ENCODE measurements at regions not wholly inside any gene's neighbourhood (a gene's known extent, or its start where the extent isn't known, plus 50 kb on each side); places are given as distances from the start of the nearest gene placed in this dataset.

DNA sequence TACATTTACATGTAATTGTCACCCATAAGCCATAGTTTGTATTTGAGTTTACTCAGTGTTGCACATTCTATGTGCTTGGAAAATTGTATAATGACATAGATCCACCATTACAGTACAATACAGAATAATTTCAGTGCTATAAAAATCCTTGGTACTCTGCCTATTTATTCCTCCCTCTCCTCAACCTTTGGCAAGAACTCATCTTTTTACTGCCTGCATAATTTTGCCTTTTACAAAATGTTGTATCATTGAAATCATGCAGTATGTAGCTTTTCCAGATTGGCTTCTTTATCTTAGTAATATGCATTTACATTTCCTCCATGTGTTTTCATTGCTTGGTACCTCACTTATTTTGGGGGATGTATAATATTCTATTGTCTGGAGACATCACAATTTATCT is 786.9 kb upstream of the SEMA6D start:
- Histone ChIP-seq H2AFZ (ENCODE audit: low read length) (no peak overlapping the region), H3K27ac (ENCODE audit: extremely low read length, insufficient read depth, low read length) (no peak overlapping the region), H3K36me3 (replicated peaks in 1 of 2; ENCODE audit: control insufficient read depth in 1 of 2, insufficient read depth in 2 of 2, low read length in 2 of 2) (no peaks in the 10 kb centered on the region), H3K9me3 (ENCODE audit: low read length) (peaks cover 77% of the 10 kb centered on the region), H3K4me3 (replicated peaks in 1 of 3; ENCODE audit: insufficient read depth in 1 of 3, low read depth in 2 of 3, low read length in 3 of 3) (no peak overlapping the region), H3K4me2 (ENCODE audit: low read depth, low read length) (no peak overlapping the region), H3K27me3 (ENCODE audit: control insufficient read depth in 1 of 2, insufficient read depth in 2 of 2, low read length in 2 of 2) (no peaks in the 10 kb centered on the region), H3K79me2 (ENCODE audit: insufficient read depth, low read length) (no peaks in the 10 kb centered on the region), H3K4me1 (ENCODE audit: insufficient read depth, low read length) (no peaks in the 10 kb centered on the region), H3K9ac (ENCODE audit: insufficient read depth, low read depth, low read length) (no peak overlapping the region), H4K20me1 (ENCODE audit: insufficient read depth, low read length) (no peaks in the 10 kb centered on the region)
- in situ Hi-C loops (cut with HindIII; ENCODE audit: extremely low pct_ligation_motif_present, low pct_unique_long_range_greater_than_20kb) (no loop called here), intact Hi-C loops (cut with micrococcal nuclease; ENCODE audit: unreplicated experiment) (no loop called here)
- TF ChIP-seq SNAPC2 (CRISPR knock-in tag; IDR thresholded peaks at IDR 0.05): no peak
- TF ChIP-seq, protein P1, sequence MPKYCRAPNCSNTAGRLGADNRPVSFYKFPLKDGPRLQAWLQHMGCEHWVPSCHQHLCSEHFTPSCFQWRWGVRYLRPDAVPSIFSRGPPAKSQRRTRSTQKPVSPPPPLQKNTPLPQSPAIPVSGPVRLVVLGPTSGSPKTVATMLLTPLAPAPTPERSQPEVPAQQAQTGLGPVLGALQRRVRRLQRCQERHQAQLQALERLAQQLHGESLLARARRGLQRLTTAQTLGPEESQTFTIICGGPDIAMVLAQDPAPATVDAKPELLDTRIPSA (CRISPR knock-in tag; IDR thresholded peaks at IDR 0.05; ENCODE audit: borderline replicate concordance): no peak
- TF ChIP-seq NONO (IDR thresholded peaks at IDR 0.05): no peak
- TF ChIP-seq NONO (CRISPR knock-in tag; conservative IDR thresholded peaks at IDR 0.05): no peak
- no peak for TF ChIP-seq MEIS1 (CRISPR knock-in tag; IDR thresholded peaks at IDR 0.05; ENCODE audit: borderline replicate concordance)
- ATAC-seq (no peak), DNase-seq (ENCODE audit: low spot score) (no peak), FAIRE-seq (no peak)
- CTCF ChIA-PET (ENCODE audit: low intra/inter-chr PET ratio, low total read pairs): no interaction called here
- no TSS peak for BruUV-seq (replicated peaks)
- POLR2A ChIA-PET: no interaction called here

DNA sequence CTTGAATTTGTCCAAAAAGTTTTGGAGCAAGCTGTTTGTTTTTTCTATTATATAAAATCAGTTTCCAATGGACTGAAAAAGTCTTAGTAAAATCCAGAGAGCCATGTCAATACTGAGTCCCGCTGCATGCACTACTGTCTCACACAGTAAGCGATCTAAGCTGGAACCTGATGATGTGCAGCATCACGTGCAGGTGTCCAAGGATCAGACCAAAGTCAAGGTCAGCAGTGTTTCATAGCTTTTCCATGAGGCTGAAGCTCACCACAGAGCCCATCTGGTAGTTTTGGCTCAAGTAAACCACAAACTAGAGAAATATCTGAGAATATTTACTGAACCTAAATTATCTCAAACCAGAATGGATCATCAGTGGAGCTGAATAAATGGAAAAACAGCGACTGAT is 784.0 kb upstream of the SEMA6D start:
- no peak overlapping the region for H2AFZ ChIP-seq (ENCODE audit: low read length)
- H3K4me1 ChIP-seq (ENCODE audit: insufficient read depth, low read length): no peaks in the 10 kb centered on the region
- no peak for FAIRE-seq
- POLR2A ChIA-PET: no interaction called here
- no peaks in the 10 kb centered on the region for H3K79me2 ChIP-seq (ENCODE audit: insufficient read depth, low read length)
- H3K4me3 ChIP-seq (replicated peaks in 1 of 3; ENCODE audit: insufficient read depth in 1 of 3, low read depth in 2 of 3, low read length in 3 of 3): no peak overlapping the region
- no peak for TF ChIP-seq ETV5 (CRISPR knock-in tag; IDR thresholded peaks at IDR 0.05; ENCODE audit: borderline replicate concordance)
- TF ChIP-seq, protein P2, sequence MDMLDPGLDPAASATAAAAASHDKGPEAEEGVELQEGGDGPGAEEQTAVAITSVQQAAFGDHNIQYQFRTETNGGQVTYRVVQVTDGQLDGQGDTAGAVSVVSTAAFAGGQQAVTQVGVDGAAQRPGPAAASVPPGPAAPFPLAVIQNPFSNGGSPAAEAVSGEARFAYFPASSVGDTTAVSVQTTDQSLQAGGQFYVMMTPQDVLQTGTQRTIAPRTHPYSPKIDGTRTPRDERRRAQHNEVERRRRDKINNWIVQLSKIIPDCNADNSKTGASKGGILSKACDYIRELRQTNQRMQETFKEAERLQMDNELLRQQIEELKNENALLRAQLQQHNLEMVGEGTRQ (IDR thresholded peaks at IDR 0.05; ENCODE audit: low read depth, low read length): 0 out of 2 replicates have a peak, but pooled peaks have one; percentile 14
- TF ChIP-seq, protein P2 (CRISPR knock-in tag; IDR thresholded peaks at IDR 0.05; ENCODE audit: borderline replicate concordance): no peak
- peak; percentile 79 for TF ChIP-seq BHLHE40 (IDR thresholded peaks at IDR 0.05; ENCODE audit: low read length)
- intact Hi-C loops (cut with micrococcal nuclease; ENCODE audit: unreplicated experiment): no loop called here
- no TSS peak for BruUV-seq (replicated peaks)
- no peak overlapping the region for H3K9ac ChIP-seq (ENCODE audit: insufficient read depth, low read depth, low read length)
- H3K4me2 ChIP-seq (ENCODE audit: low read depth, low read length): no peak overlapping the region
- in situ Hi-C loops (cut with HindIII; ENCODE audit: extremely low pct_ligation_motif_present, low pct_unique_long_range_greater_than_20kb): no loop called here
- WGBS (ENCODE audit: low lambda C conversion rate): 10% methylated on average over 4 of the region's 4 CpGs
- no peak overlapping the region for H3K27ac ChIP-seq (ENCODE audit: extremely low read length, insufficient read depth, low read length)
- no peaks in the 10 kb centered on the region for H3K36me3 ChIP-seq (replicated peaks in 1 of 2; ENCODE audit: control insufficient read depth in 1 of 2, insufficient read depth in 2 of 2, low read length in 2 of 2)
- peaks cover 81% of the 10 kb centered on the region for H3K9me3 ChIP-seq (ENCODE audit: low read length)
- H3K27me3 ChIP-seq (ENCODE audit: control insufficient read depth in 1 of 2, insufficient read depth in 2 of 2, low read length in 2 of 2): no peaks in the 10 kb centered on the region
- H4K20me1 ChIP-seq (ENCODE audit: insufficient read depth, low read length): no peaks in the 10 kb centered on the region
- CTCF ChIA-PET (ENCODE audit: low intra/inter-chr PET ratio, low total read pairs): no interaction called here
- no peak for DNase-seq (ENCODE audit: low spot score)
- ATAC-seq: no peak
